ENCODE measurements at regions not wholly inside any gene's neighbourhood (a gene's known extent, or its start where the extent isn't known, plus 50 kb on each side); places are given as distances from the start of the nearest gene placed in this dataset.

- TF ChIP-seq PBX3 (IDR thresholded peaks at IDR 0.05; ENCODE audit: insufficient replicate concordance, low read depth, low read length) (no peak), ASH2L (IDR thresholded peaks at IDR 0.05; ENCODE audit: borderline replicate concordance, low read depth) (0 out of 2 replicates have a peak, but pooled peaks have one; percentile 75), JUNB (IDR thresholded peaks at IDR 0.05) (peak; percentile 62), NR2C2 (IDR thresholded peaks at IDR 0.05; ENCODE audit: borderline replicate concordance, control insufficient read depth, insufficient read length, low read depth) (no peak), RAD51 (IDR thresholded peaks at IDR 0.05) (peak; percentile 71), CUX1 (IDR thresholded peaks at IDR 0.05; ENCODE audit: insufficient replicate concordance, low read depth, low read length) (no peak), POU2F2 (IDR thresholded peaks at IDR 0.05; ENCODE audit: borderline replicate concordance, low read depth, low read length) (peak; percentile 82), GABPA (IDR thresholded peaks at IDR 0.05; ENCODE audit: low read depth) (peak; percentile 10; the same call in 1 of the 2 replicates), SKIL (IDR thresholded peaks at IDR 0.05; ENCODE audit: low read depth, poor library complexity, severe bottlenecking) (peak; percentile 86), POLR2AphosphoS5 (IDR thresholded peaks at IDR 0.05; ENCODE audit: low read length) (no peak), SIN3A (IDR thresholded peaks at IDR 0.05; ENCODE audit: low read depth, low read length) (no peak), ETV6 (conservative IDR thresholded peaks at IDR 0.05 in 1 of 2, IDR thresholded peaks at IDR 0.05 in 1 of 2; ENCODE audit: borderline replicate concordance in 1 of 2, low read depth in 1 of 2) (peak in 1 of 2 experiments; percentile 93; a peak in 2 of 4 replicates), IRF5 (IDR thresholded peaks at IDR 0.05; ENCODE audit: borderline replicate concordance) (no peak), TARDBP (IDR thresholded peaks at IDR 0.05; ENCODE audit: borderline replicate concordance) (no peak; the same call in 1 of the 2 replicates)
Observed at GRCh38 chr7:21352540-21353387, 75.1 kb upstream of the SP4 start (continued).
